Activated naive CD4-positive, alpha-beta T cell treated with anti-CD3 and anti-CD28 coated beads, Interleukin-2, amount 10 ng/mL, durations not matched to agents 7 days and 5 days (primary cell): ENCODE measurements at regions not wholly inside any gene's neighbourhood (a gene's known extent, or its start where the extent isn't known, plus 50 kb on each side); places are given as distances from the start of the nearest gene placed in this dataset.

Source experiments
- CTCF ChIA-PET: fragments of 350-600 bp; sonication (Branson Sonifier 250); formaldehyde crosslinking; loops from one replicate; lab custom pipeline; 2021; ENCODE audit warnings: antibody characterized with exemption; lab: Charles Lee
- DNase-seq: peaks from one replicate; pipeline ENCODE4 v3.0.0-alpha.2; 2020
- H3K27ac Mint-ChIP-seq: one replicate; pipeline ENCODE4 v1.8.0; 2021; ENCODE audit warnings: mild to moderate bottlenecking, moderate library complexity, mixed read lengths
- H3K27me3 Mint-ChIP-seq: one replicate; pipeline ENCODE4 v1.8.0; 2021; ENCODE audit warnings: mild to moderate bottlenecking, mixed read lengths
- H3K36me3 Mint-ChIP-seq: one replicate; pipeline ENCODE4 v1.8.0; 2021; ENCODE audit warnings: mixed read lengths
- H3K4me1 Mint-ChIP-seq: one replicate; pipeline ENCODE4 v1.8.0; 2021; ENCODE audit warnings: mixed read lengths
- H3K4me3 Mint-ChIP-seq: one replicate; pipeline ENCODE4 v1.8.0; 2021; ENCODE audit warnings: mild to moderate bottlenecking, moderate library complexity, mixed read lengths
- H3K9me3 Mint-ChIP-seq: one replicate; pipeline ENCODE4 v1.8.0; 2021; ENCODE audit warnings: mixed read lengths

DNA sequence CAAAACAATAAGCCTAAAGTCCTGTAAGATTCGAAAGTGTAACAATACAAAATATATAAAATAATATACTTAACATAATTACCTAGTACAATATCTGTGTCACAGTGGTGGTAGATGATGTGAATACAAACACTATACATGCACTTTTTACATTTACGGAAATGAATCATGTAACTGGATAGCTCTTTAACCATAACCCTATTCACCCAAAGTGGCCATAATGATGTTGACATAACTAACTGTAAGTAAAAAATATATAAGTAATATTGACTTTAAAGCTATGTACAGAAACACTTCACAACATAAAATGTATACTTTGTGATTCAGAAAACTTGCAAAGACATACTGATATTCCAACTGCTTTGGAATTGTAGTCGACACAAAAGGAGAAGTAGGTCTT, 616.9 kb upstream of the SLC8A1 start:
- Mint-ChIP-seq H3K4me1 (no peaks in the 10 kb centered on the region), H3K9me3 (no peaks in the 10 kb centered on the region), H3K27me3 (no peaks in the 10 kb centered on the region), H3K4me3 (no peak overlapping the region), H3K27ac (no peak overlapping the region), H3K36me3 (no peaks in the 10 kb centered on the region)
- CTCF ChIA-PET, result no interaction called here
- DNase-seq, result no peak

DNA sequence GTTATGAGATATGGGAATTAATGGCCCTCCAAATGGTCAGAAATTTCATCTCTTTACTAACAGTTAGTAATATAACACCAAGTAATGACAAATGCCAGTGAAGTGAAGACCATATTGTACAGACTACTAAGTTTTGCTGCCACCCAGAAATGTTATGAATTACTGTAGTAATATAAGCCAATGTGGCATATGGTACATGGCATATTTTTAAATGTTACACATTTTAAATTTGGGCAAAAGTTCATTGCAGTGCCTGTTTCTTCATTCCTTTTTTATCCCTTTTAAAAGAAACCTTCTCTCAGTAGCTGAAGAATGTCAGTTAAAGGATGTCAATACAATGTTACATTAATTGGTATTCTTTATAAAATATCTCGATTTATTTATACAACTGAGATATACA, 626.5 kb upstream of the SLC8A1 start:
- CTCF ChIA-PET, result no interaction called here
- no peaks in the 10 kb centered on the region for H3K4me1 Mint-ChIP-seq
- no peaks in the 10 kb centered on the region for H3K27me3 Mint-ChIP-seq
- no peak overlapping the region for H3K27ac Mint-ChIP-seq
- H3K36me3 Mint-ChIP-seq, result no peaks in the 10 kb centered on the region
- DNase-seq, result no peak
- no peak overlapping the region for H3K4me3 Mint-ChIP-seq
- no peaks in the 10 kb centered on the region for H3K9me3 Mint-ChIP-seq

DNA sequence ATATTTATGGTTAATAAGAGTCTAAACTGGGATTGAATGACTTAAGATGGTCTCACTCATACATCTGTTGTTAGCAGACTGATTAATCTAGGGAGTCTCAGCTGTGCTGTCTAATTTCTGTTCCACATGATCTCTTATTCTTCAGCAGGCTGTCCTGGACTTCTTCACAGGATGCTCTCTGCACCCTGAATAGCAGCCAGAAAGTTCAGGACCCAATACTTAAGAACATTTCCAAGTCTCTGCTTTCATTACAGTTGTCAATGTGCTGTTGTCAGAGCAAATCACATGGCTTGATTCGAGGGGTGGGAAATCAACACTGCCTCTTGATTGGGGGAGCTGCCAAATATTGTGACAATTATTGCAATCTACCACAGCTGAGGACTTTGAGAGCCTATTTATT, 627.1 kb upstream of the SLC8A1 start:
- no peaks in the 10 kb centered on the region for H3K4me1 Mint-ChIP-seq
- DNase-seq, result no peak
- CTCF ChIA-PET, result no interaction called here
- H3K27me3 Mint-ChIP-seq, result no peaks in the 10 kb centered on the region
- no peaks in the 10 kb centered on the region for H3K36me3 Mint-ChIP-seq
- H3K4me3 Mint-ChIP-seq, result no peak overlapping the region
- H3K27ac Mint-ChIP-seq, result no peak overlapping the region
- H3K9me3 Mint-ChIP-seq, result no peaks in the 10 kb centered on the region

DNA sequence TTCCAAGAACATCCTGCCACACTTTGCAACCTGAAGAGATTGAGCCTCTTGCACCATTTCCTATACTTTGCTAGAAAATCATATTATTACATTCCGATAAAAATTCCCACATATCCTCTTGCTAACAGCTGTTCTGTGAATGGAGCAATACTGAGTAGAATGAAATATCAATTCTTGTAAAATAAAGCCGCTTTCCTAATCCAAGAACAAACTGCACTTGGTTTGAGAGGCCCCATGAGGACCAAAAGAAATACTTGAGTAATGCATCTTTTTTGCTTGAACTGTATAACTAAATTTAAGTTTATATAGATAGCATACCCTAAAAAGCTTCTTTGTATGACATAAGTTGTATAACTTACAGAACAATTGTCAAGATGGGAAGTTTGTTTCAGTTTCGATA, 632.4 kb upstream of the SLC8A1 start:
- Mint-ChIP-seq H3K9me3 (peaks cover 2% of the 10 kb centered on the region), H3K27ac (no peak overlapping the region), H3K4me3 (no peak overlapping the region), H3K27me3 (no peaks in the 10 kb centered on the region), H3K4me1 (no peaks in the 10 kb centered on the region), H3K36me3 (no peaks in the 10 kb centered on the region)
- DNase-seq, result no peak
- CTCF ChIA-PET, result no interaction called here

DNA sequence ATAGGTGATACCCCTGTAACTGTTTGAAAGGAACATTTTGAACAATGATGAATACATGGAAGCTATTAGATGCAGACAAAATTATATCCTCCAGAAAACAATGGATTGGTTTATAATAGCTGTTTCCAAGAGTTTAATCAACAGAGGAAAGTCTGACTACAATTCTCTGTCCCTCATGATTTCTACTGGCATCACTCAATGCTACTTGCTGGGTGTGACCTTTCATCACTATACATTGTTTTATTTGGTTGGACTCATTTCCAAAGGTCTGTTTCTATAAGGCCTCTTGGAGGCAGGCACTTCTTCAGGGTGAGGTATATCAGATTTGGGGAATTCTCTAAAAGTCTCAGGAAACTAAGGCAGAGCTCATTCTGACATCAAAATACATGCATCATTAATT, 636.1 kb upstream of the SLC8A1 start:
- Mint-ChIP-seq H3K4me3 (no peak overlapping the region), H3K27ac (no peak overlapping the region), H3K4me1 (no peaks in the 10 kb centered on the region), H3K36me3 (no peaks in the 10 kb centered on the region), H3K27me3 (no peaks in the 10 kb centered on the region), H3K9me3 (peaks cover 3% of the 10 kb centered on the region)
- CTCF ChIA-PET, result no interaction called here
- DNase-seq, result no peak

DNA sequence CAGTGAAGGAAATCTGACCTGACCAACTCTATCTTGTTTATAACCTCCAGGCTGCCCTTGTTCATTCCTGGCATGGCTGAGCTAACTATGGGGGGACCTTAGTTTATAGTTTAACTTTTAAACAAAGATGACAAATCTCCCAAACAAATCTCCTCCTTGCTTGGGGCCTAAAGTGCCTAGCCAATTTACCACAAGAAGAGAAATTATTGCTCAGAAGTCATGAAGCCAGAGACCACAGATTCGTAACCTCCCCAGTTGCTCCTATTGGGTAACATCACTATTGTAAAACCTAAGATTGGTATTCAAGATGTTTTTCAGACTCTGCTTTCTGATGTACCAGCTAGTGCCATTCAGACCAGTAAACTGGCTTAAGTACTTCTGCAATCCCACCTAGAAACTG, 649.4 kb upstream of the SLC8A1 start:
- H3K4me3 Mint-ChIP-seq, result no peak overlapping the region
- H3K9me3 Mint-ChIP-seq, result peaks cover 4% of the 10 kb centered on the region
- no peaks in the 10 kb centered on the region for H3K36me3 Mint-ChIP-seq
- CTCF ChIA-PET, result no interaction called here
- DNase-seq, result no peak
- H3K4me1 Mint-ChIP-seq, result no peaks in the 10 kb centered on the region
- no peaks in the 10 kb centered on the region for H3K27me3 Mint-ChIP-seq
- H3K27ac Mint-ChIP-seq, result no peak overlapping the region

DNA sequence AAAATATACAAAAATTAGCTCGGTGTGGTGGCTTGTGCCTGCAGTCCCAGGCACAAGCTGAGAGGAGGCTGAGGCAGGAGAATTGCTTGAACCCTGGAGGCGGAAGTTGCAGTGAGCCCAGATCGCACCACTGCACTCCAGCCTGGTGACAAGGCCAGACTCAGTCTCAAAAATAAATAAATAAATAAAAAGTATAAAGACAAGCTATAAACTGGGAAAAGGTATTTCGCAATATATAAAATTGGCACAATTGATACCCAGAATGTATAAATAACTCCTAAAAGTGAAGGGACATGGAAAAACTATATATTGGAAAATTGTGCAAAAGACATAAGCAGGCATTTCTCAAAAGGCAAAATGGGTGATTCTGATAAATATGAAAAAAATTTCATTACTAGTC, 657.9 kb upstream of the SLC8A1 start:
- H3K27ac Mint-ChIP-seq, result no peak overlapping the region
- CTCF ChIA-PET, result no interaction called here
- H3K4me3 Mint-ChIP-seq, result no peak overlapping the region
- no peaks in the 10 kb centered on the region for H3K9me3 Mint-ChIP-seq
- H3K27me3 Mint-ChIP-seq, result no peaks in the 10 kb centered on the region
- H3K4me1 Mint-ChIP-seq, result no peaks in the 10 kb centered on the region
- no peak for DNase-seq
- no peaks in the 10 kb centered on the region for H3K36me3 Mint-ChIP-seq

DNA sequence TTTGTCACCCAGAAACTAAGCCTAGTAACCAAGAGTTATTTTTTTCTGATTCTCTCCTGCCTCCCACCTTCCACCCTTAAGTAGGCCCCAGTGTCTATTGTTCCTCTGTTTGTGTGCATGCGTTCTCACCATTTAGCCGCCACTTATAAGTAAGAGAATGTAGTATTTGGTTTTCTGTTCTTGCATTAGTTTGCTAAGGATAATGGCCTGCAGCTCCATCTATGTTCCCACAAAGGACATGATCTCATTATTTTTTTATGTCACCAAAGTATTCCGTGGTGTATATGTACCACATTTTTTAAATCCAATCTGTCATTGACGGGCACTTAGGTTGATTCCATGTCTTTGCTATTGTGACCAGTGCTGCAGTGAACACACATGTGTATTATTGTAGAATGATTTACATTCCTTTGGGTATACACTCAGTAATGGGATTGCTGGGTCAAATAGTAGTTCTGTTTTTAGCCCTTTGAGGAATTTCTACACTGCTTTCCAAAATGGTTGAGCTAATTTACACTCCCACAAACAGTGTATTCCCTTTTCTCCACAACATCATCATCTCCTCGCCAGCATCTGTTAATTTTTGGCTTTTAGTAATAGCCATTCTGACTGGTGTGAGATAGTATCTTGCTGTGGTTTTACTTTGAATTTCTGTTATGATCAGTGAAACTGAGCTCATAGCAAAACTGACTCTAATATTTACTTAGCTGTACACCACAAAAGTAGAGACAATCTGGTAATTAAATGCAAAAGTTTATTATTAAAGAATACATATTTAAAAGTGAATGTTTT, 660.1 kb upstream of the SLC8A1 start:
- Mint-ChIP-seq H3K4me1 (no peaks in the 10 kb centered on the region), H3K9me3 (no peaks in the 10 kb centered on the region), H3K36me3 (no peaks in the 10 kb centered on the region), H3K27me3 (no peaks in the 10 kb centered on the region), H3K27ac (no peak overlapping the region), H3K4me3 (no peak overlapping the region)
- CTCF ChIA-PET, result no interaction called here
- DNase-seq, result no peak

DNA sequence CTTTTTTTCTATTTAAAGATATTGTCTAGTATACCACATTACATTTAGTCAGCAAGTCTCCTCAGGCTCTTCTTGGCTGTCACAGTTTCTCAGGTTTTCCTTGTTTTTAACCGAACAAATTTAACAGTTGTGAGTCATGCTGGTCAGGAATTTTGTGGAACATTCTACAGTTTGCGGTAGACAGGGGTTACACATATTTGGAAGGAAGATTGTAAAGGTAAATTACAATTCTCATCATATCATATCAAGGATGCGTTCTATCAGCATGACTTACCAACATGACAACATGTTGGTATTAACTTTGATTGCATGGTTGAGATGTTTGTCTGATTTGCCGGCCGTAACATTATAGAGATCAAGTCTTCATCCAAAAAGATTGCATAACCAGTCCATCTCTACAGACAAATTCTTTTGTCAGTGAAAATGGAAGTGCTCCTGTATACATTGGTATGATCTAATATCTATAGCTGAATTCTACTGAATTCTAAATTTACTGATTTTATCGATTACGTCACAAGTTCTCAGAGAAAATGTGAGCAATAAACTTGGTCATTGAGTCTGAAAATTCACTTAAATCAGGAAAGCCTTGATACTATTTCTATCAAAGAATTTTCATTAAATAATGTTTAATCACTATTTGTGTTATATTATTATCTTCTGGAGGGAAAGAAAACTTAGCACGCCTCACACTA, 664.4 kb upstream of the SLC8A1 start:
- Mint-ChIP-seq H3K36me3 (no peaks in the 10 kb centered on the region), H3K27me3 (no peaks in the 10 kb centered on the region), H3K27ac (no peak overlapping the region), H3K4me3 (no peak overlapping the region), H3K9me3 (no peaks in the 10 kb centered on the region), H3K4me1 (no peaks in the 10 kb centered on the region)
- DNase-seq, result no peak
- CTCF ChIA-PET, result no interaction called here

DNA sequence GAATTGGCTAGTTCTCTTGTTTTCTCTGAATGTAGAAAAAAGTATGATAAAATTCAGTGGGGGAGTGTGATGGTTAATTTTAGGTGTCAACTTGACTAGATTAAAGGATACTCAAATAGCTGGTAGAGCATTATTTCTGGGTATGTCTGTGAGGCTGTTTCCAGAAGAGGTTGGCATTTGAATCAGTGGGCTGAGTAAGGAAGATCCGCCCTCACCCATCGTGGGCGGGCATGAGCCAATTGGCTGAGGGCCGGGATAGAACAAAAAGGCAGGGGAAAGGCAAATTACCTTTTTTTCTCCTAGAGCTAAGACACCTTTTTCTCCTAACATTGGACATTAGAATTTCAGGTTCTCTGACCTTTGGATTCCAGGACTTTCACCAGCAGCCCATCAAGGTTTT, 667.6 kb upstream of the SLC8A1 start:
- Mint-ChIP-seq H3K4me1 (no peaks in the 10 kb centered on the region), H3K36me3 (no peaks in the 10 kb centered on the region), H3K9me3 (no peaks in the 10 kb centered on the region), H3K4me3 (no peak overlapping the region), H3K27me3 (no peaks in the 10 kb centered on the region), H3K27ac (no peak overlapping the region)
- CTCF ChIA-PET, result no interaction called here
- no peak for DNase-seq

DNA sequence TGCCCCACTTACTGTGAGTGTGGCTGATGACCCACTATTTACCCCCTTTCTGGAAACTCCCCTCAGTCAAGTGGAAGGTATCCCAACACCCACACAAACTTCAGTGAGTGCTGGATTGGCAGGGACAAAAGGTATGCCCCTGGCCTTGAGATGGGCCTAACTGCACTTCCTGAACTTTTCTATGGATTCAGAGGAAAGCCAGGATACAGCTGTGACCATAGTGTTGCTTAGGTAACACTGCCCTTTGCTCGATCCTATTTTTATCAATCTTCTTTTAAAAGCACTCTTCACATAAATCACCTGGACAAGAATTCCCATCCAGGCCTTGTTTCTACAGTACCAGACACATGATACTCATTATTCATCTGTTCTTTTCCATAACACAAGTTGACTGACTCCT, 671.5 kb upstream of the SLC8A1 start:
- CTCF ChIA-PET, result no interaction called here
- Mint-ChIP-seq H3K27ac (no peak overlapping the region), H3K4me3 (no peak overlapping the region), H3K4me1 (no peaks in the 10 kb centered on the region), H3K27me3 (no peaks in the 10 kb centered on the region), H3K9me3 (no peaks in the 10 kb centered on the region), H3K36me3 (no peaks in the 10 kb centered on the region)
- no peak for DNase-seq

DNA sequence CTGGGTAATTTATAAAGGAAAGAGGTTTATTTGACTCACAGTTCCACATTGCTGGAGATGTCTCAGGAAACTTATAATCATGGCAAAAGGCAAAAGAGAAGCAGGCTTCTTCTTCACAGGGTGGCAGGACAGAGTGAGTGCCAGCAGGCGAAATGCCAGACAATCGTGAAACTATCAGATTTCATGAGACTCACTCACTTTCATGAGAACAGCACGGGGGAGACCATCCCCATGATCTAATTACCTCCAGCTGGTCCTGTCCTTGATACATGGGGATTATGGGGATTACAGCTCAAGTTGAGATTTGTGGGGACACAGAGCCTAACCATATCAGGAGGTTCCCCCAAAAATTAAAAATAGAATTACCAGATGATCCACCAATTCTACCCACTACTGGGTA, 675.5 kb upstream of the SLC8A1 start:
- Mint-ChIP-seq H3K27ac (no peak overlapping the region), H3K36me3 (no peaks in the 10 kb centered on the region)
- CTCF ChIA-PET, result no interaction called here

DNA sequence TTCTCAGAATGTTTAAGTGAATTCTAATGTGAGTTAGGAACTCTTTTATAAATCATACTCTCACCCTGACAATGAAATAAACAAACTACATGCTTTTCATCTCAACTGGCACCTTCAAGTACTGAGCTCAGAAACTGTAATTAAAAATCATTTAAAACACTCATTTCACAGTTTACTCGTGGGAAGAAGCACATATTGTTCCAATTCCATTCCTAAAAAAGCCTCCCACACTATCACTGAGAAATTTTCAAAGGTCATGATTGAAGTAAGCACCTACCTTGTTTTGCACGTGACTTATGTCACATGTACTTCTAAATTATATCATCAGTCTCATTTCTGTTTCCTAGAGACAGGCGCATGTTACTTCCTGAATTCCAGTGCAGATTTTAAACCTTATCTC, 678.1 kb upstream of the SLC8A1 start:
- H3K27me3 Mint-ChIP-seq, result no peaks in the 10 kb centered on the region
- no peaks in the 10 kb centered on the region for H3K9me3 Mint-ChIP-seq
- CTCF ChIA-PET, result no interaction called here
- H3K27ac Mint-ChIP-seq, result no peak overlapping the region
- no peaks in the 10 kb centered on the region for H3K36me3 Mint-ChIP-seq
- no peak overlapping the region for H3K4me3 Mint-ChIP-seq
- DNase-seq, result no peak
- H3K4me1 Mint-ChIP-seq, result no peaks in the 10 kb centered on the region

More for the DNA sequence above, 675.5 kb upstream of the SLC8A1 start:
- Mint-ChIP-seq H3K9me3 (no peaks in the 10 kb centered on the region), H3K4me3 (no peak overlapping the region), H3K4me1 (no peaks in the 10 kb centered on the region), H3K27me3 (no peaks in the 10 kb centered on the region)
- DNase-seq, result no peak

DNA sequence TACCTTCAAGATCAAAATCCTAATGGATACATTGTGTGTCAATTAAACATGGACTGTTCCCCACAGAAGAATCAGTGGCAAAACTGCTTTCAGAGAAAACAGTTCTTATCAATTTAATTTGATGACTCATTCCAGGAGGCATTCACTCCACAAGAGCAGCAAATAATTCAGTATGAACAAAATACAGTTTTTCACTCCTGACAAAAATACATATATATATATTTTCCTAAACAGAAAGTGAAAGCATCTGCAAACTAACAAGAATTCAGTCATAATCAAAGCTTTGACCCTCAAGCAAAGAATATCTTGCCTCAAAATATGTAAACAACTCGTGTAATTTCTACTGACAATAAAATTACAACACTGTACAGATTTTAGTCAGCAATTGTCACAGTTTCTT, 685.1 kb upstream of the SLC8A1 start:
- H3K27me3 Mint-ChIP-seq, result no peaks in the 10 kb centered on the region

DNA sequence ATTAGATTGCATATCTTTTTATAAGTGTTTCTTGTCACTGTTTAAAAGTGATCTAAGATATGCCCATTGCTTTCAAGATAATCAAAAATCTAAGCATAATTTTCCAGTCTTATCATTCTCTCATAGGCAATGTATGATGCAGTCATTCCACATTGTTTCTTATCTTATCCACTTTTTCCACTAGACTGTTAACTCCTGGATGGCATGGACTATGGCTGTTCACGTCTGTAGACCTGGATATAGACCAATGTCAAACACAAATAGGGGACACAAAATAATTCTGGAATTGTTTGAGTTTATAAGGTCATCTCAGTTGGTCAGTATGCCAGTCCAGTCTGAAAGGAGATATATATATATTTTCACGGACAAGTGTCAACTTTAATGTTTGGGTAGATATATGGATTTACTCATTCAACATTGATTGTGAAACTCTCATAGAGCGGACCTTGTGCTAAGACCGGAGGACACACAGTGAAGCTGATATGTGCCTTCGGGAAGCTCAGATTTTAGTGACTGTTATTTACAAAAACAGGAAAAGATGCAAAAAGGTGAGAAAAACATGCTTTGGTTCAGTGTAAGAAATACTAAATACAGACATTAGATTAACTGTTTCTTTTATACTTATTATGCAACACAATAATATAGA, 689.4 kb upstream of the SLC8A1 start:
- Mint-ChIP-seq H3K4me3 (no peak overlapping the region), H3K27me3 (no peaks in the 10 kb centered on the region), H3K27ac (no peak overlapping the region), H3K9me3 (no peaks in the 10 kb centered on the region), H3K4me1 (no peaks in the 10 kb centered on the region), H3K36me3 (no peaks in the 10 kb centered on the region)
- CTCF ChIA-PET, result no interaction called here
- no peak for DNase-seq

More for the DNA sequence above, 685.1 kb upstream of the SLC8A1 start:
- DNase-seq, result no peak
- Mint-ChIP-seq H3K9me3 (no peaks in the 10 kb centered on the region), H3K4me1 (no peaks in the 10 kb centered on the region), H3K36me3 (no peaks in the 10 kb centered on the region), H3K27ac (no peak overlapping the region), H3K4me3 (no peak overlapping the region)
- CTCF ChIA-PET, result no interaction called here
